ENCODE measurements at regions not wholly inside any gene's neighbourhood (a gene's known extent, or its start where the extent isn't known, plus 50 kb on each side); places are given as distances from the start of the nearest gene placed in this dataset.

DNA sequence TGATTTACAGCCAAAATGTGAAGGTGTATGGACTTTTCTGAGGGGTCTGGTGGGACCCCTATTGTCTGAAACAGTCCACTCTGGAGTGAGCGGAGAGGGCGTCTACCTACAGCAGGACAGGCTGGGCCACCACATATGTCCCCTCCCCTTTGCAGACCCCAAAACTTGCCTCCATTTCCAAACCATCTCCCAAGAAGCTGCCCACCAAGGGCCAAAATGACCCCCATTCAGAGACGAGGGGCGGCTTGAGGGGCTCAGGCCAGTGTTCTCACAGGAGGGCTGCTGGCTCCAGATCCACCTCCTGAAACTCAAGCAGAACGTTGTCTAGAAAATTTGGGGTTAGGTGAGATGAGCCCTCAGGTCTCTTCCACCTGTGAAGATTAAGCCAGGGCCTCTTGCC lies 161.1 kb upstream of the SALL3 start:
- CTCF ChIA-PET (ENCODE audit: low intra/inter-chr PET ratio, low total read pairs): no interaction called here

DNA sequence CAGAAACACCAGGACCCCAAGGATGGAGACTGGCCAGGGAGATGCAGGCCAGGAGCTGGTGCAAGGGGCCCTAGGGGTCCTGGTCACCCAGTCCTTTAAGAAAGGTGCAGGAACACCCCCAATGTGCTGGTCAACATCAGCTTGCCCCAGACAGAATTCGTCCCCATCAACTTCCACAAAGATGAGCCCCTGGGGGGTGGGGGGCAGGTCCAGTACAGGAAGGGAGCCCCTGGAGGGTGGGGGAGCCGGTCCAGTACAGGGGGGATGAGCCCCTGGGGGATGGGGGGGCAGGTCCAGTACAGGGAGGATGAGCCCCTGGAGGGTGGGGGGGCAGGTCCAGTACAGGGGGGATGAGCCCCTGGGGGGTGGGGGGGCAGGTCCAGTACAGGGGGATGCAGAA lies 160.7 kb upstream of the SALL3 start:
- ChIA-PET CTCF (ENCODE audit: low intra/inter-chr PET ratio, low total read pairs) (no interaction called here), POLR2A (no interaction called here)
- H3K9me3 ChIP-seq (ENCODE audit: low read length): no peaks in the 10 kb centered on the region
- no peak overlapping the region for H2AFZ ChIP-seq (ENCODE audit: low read length)
- no peaks in the 10 kb centered on the region for H3K79me2 ChIP-seq (ENCODE audit: insufficient read depth, low read length)
- no peak overlapping the region for H3K4me3 ChIP-seq (replicated peaks in 1 of 3; ENCODE audit: insufficient read depth in 1 of 3, low read depth in 2 of 3, low read length in 3 of 3)
- intact Hi-C loops (cut with micrococcal nuclease; ENCODE audit: unreplicated experiment): no loop called here
- no peak for ATAC-seq
- TF ChIP-seq ZNF510 (CRISPR knock-in tag; IDR thresholded peaks at IDR 0.05; ENCODE audit: low read depth): no peak
- TF ChIP-seq ZNF296 (CRISPR knock-in tag; conservative IDR thresholded peaks at IDR 0.05): no peak
- no peak for TF ChIP-seq MED1 (CRISPR knock-in tag; IDR thresholded peaks at IDR 0.05)
- TF ChIP-seq FOSL1 (CRISPR knock-in tag; IDR thresholded peaks at IDR 0.05; ENCODE audit: borderline replicate concordance): no peak
- no peak for TF ChIP-seq AKAP8 (CRISPR knock-in tag; IDR thresholded peaks at IDR 0.05)
- no peak for TF ChIP-seq ZNF747 (CRISPR knock-in tag; IDR thresholded peaks at IDR 0.05; ENCODE audit: borderline replicate concordance)
- TF ChIP-seq EP300 (IDR thresholded peaks at IDR 0.05; ENCODE audit: low read depth in 2 of 2, low read length in 2 of 2): no peak
- no peak for TF ChIP-seq EP300 (CRISPR knock-in tag; IDR thresholded peaks at IDR 0.05; ENCODE audit: borderline replicate concordance)
- H3K36me3 ChIP-seq (replicated peaks in 1 of 2; ENCODE audit: control insufficient read depth in 1 of 2, insufficient read depth in 2 of 2, low read length in 2 of 2): no peaks in the 10 kb centered on the region
- no peak overlapping the region for H3K9ac ChIP-seq (ENCODE audit: insufficient read depth, low read depth, low read length)
- in situ Hi-C loops (cut with HindIII; ENCODE audit: extremely low pct_ligation_motif_present, low pct_unique_long_range_greater_than_20kb): no loop called here
- no peak overlapping the region for H3K27ac ChIP-seq (ENCODE audit: extremely low read length, insufficient read depth, low read length)
- H3K27me3 ChIP-seq (ENCODE audit: control insufficient read depth in 1 of 2, insufficient read depth in 2 of 2, low read length in 2 of 2): peaks cover 1 to 58% of the 10 kb centered on the region in 2 experiments; a peak in 4 of 5 replicates
- FAIRE-seq: no peak
- no peak for DNase-seq (ENCODE audit: low spot score)
- H3K4me2 ChIP-seq (ENCODE audit: low read depth, low read length): no peak overlapping the region
- no TSS peak for BruUV-seq (replicated peaks)
- WGBS (ENCODE audit: low lambda C conversion rate): 8% methylated on average over 2 of the region's 2 CpGs
- H3K4me1 ChIP-seq (ENCODE audit: insufficient read depth, low read length): no peaks in the 10 kb centered on the region
- 0 out of 2 replicates have a peak, but pooled peaks cover under 1% of the 10 kb centered on the region for H4K20me1 ChIP-seq (ENCODE audit: insufficient read depth, low read length)

More for the DNA sequence above, 161.1 kb upstream of the SALL3 start:
- H3K79me2 ChIP-seq (ENCODE audit: insufficient read depth, low read length): no peaks in the 10 kb centered on the region
- H3K27me3 ChIP-seq (ENCODE audit: control insufficient read depth in 1 of 2, insufficient read depth in 2 of 2, low read length in 2 of 2): peaks cover 1 to 60% of the 10 kb centered on the region in 2 experiments; a peak in 4 of 5 replicates
- H3K36me3 ChIP-seq (replicated peaks in 1 of 2; ENCODE audit: control insufficient read depth in 1 of 2, insufficient read depth in 2 of 2, low read length in 2 of 2): no peaks in the 10 kb centered on the region
- H4K20me1 ChIP-seq (ENCODE audit: insufficient read depth, low read length): no peaks in the 10 kb centered on the region
- ATAC-seq (no peak), DNase-seq (ENCODE audit: low spot score) (no peak), FAIRE-seq (no peak)
- WGBS (ENCODE audit: low lambda C conversion rate): 39% methylated on average over 3 of the region's 5 CpGs
- no peak overlapping the region for H3K4me2 ChIP-seq (ENCODE audit: low read depth, low read length)
- in situ Hi-C loops (cut with HindIII; ENCODE audit: extremely low pct_ligation_motif_present, low pct_unique_long_range_greater_than_20kb) (no loop called here), intact Hi-C loops (cut with micrococcal nuclease; ENCODE audit: unreplicated experiment) (no loop called here)
- H2AFZ ChIP-seq (ENCODE audit: low read length): no peak overlapping the region
- H3K9me3 ChIP-seq (ENCODE audit: low read length): no peaks in the 10 kb centered on the region
- no peak overlapping the region for H3K9ac ChIP-seq (ENCODE audit: insufficient read depth, low read depth, low read length)
- H3K27ac ChIP-seq (ENCODE audit: extremely low read length, insufficient read depth, low read length): no peak overlapping the region
- POLR2A ChIA-PET: no interaction called here
- BruUV-seq (replicated peaks): no TSS peak
- TF ChIP-seq, protein P1, sequence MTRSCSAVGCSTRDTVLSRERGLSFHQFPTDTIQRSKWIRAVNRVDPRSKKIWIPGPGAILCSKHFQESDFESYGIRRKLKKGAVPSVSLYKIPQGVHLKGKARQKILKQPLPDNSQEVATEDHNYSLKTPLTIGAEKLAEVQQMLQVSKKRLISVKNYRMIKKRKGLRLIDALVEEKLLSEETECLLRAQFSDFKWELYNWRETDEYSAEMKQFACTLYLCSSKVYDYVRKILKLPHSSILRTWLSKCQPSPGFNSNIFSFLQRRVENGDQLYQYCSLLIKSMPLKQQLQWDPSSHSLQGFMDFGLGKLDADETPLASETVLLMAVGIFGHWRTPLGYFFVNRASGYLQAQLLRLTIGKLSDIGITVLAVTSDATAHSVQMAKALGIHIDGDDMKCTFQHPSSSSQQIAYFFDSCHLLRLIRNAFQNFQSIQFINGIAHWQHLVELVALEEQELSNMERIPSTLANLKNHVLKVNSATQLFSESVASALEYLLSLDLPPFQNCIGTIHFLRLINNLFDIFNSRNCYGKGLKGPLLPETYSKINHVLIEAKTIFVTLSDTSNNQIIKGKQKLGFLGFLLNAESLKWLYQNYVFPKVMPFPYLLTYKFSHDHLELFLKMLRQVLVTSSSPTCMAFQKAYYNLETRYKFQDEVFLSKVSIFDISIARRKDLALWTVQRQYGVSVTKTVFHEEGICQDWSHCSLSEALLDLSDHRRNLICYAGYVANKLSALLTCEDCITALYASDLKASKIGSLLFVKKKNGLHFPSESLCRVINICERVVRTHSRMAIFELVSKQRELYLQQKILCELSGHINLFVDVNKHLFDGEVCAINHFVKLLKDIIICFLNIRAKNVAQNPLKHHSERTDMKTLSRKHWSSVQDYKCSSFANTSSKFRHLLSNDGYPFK (CRISPR knock-in tag; IDR thresholded peaks at IDR 0.05; ENCODE audit: borderline replicate concordance): no peak
- TF ChIP-seq, protein P2, sequence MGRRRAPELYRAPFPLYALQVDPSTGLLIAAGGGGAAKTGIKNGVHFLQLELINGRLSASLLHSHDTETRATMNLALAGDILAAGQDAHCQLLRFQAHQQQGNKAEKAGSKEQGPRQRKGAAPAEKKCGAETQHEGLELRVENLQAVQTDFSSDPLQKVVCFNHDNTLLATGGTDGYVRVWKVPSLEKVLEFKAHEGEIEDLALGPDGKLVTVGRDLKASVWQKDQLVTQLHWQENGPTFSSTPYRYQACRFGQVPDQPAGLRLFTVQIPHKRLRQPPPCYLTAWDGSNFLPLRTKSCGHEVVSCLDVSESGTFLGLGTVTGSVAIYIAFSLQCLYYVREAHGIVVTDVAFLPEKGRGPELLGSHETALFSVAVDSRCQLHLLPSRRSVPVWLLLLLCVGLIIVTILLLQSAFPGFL (CRISPR knock-in tag; IDR thresholded peaks at IDR 0.05): no peak
- H3K4me1 ChIP-seq (ENCODE audit: insufficient read depth, low read length): no peaks in the 10 kb centered on the region
- H3K4me3 ChIP-seq (replicated peaks in 1 of 3; ENCODE audit: insufficient read depth in 1 of 3, low read depth in 2 of 3, low read length in 3 of 3): no peak overlapping the region

All from HepG2 (cell line).